Transverse colon (tissue), 4 donors: ENCODE measurements at regions not wholly inside any gene's neighbourhood (a gene's known extent, or its start where the extent isn't known, plus 50 kb on each side); places are given as distances from the start of the nearest gene placed in this dataset.

ENCODE experiments used
- DNase-seq: peaks from one replicate; pipeline ENCODE4 v3.0.0-alpha.2; 2019
- H3K27ac ChIP-seq, 4 donors: fragments of 200-600 bp; sonication (generic); 2 replicates each; pipeline ENCODE4 v1.5.1; 2016 to 2018; ENCODE audit warnings: inconsistent platforms in 4 of 4
- H3K27me3 ChIP-seq: fragments of 200-600 bp; sonication (generic); 2 replicates; pipeline ENCODE4 v1.5.1; 2017; ENCODE audit warnings: inconsistent platforms
- H3K36me3 ChIP-seq, 4 donors: fragments of 200-600 bp; sonication (generic); 2 replicates each; pipeline ENCODE4 v1.5.1; 2017 to 2019; ENCODE audit warnings: inconsistent platforms in 4 of 4
- H3K4me1 ChIP-seq, 4 donors: fragments of 200-600 bp; sonication (generic); 2 replicates each; pipeline ENCODE4 v1.5.1; 2017 to 2020; ENCODE audit warnings: inconsistent platforms in 4 of 4
- H3K4me3 ChIP-seq, 4 donors: fragments of 200-600 bp; sonication (generic); 1 replicate in 1 of 4; 2 replicates in 3 of 4; pipeline versions ENCODE4 v1.5.1 to v1.6.1; 2017 to 2019; ENCODE audit warnings: inconsistent platforms in 4 of 4
- H3K9me3 ChIP-seq, 2 donors: fragments of 200-600 bp; sonication (generic); 2 replicates each; pipeline ENCODE4 v1.5.1; 2017 to 2019; ENCODE audit warnings: inconsistent platforms in 2 of 2
- EP300 ChIP-seq: sonication (generic); formaldehyde crosslinking; IDR thresholded peaks from one replicate; pipeline ENCODE4 v1.6.1; 2017; ENCODE audit warnings: antibody characterized with exemption, low read depth
- POLR2A ChIP-seq: fragments of 450-650 bp; IDR thresholded peaks from one replicate; pipeline ENCODE4 v1.6.1; 2016; ENCODE audit warnings: antibody characterized with exemption, mild to moderate bottlenecking, moderate library complexity
- POLR2AphosphoS5 ChIP-seq, 3 donors: sonication (generic); formaldehyde crosslinking; IDR thresholded peaks; one replicate each; pipeline ENCODE4 v1.6.1; 2016; ENCODE audit warnings: antibody characterized with exemption in 3 of 3
- WGBS, 2 donors: methylation state at CpG; one replicate each; pipeline ENCODE4 v1.1.5; 2018; ENCODE audit warnings: low coverage in 1 of 2; 5-methylcytosine and 5-hydroxymethylcytosine counted together
- in situ Hi-C, 4 donors: fragments of 200-750 bp; cut with MboI; loops; one replicate each; pipeline versions ENCODE4 v1.15.0 to v1.15.1; 2017; ENCODE audit warnings: low sequenced_read_pairs in 3 of 4, low pct_ligation_motif_present in 1 of 4, low pct_unique_long_range_greater_than_20kb in 1 of 4
- intact Hi-C: fragments of 100-400 bp; cut with DNase I; formaldehyde crosslinking; loops from one replicate; pipeline ENCODE4 v1.15.1; 2023; ENCODE audit warnings: low total_unique reads
- TF ChIP-seq, protein P1 (sequence below), 5 experiments: fragments of 200-600 bp in 3 of 5; fragments of 450-650 bp in 2 of 5; sonication (generic) in 3 of 5; IDR thresholded peaks; 1 replicate in 2 of 5; 2 replicates in 3 of 5; pipeline ENCODE4 v1.5.1; 2016 to 2017; ENCODE audit warnings: antibody characterized with exemption in 5 of 5, inconsistent platforms in 3 of 5, mild to moderate bottlenecking in 2 of 5, moderate library complexity in 1 of 5

GRCh38 chrX:137215467-137215866 is 181.7 kb upstream of the GPR101 start:
- WGBS, 2 donors = 60 to 63% methylated on average over 1 of the region's 1 CpG
- TF ChIP-seq POLR2AphosphoS5 (IDR thresholded peaks at IDR 0.05) (no peak), POLR2A (no peak), EP300 (no peak)
- TF ChIP-seq, protein P1, sequence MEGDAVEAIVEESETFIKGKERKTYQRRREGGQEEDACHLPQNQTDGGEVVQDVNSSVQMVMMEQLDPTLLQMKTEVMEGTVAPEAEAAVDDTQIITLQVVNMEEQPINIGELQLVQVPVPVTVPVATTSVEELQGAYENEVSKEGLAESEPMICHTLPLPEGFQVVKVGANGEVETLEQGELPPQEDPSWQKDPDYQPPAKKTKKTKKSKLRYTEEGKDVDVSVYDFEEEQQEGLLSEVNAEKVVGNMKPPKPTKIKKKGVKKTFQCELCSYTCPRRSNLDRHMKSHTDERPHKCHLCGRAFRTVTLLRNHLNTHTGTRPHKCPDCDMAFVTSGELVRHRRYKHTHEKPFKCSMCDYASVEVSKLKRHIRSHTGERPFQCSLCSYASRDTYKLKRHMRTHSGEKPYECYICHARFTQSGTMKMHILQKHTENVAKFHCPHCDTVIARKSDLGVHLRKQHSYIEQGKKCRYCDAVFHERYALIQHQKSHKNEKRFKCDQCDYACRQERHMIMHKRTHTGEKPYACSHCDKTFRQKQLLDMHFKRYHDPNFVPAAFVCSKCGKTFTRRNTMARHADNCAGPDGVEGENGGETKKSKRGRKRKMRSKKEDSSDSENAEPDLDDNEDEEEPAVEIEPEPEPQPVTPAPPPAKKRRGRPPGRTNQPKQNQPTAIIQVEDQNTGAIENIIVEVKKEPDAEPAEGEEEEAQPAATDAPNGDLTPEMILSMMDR (IDR thresholded peaks at IDR 0.05) = no peak

DNA sequence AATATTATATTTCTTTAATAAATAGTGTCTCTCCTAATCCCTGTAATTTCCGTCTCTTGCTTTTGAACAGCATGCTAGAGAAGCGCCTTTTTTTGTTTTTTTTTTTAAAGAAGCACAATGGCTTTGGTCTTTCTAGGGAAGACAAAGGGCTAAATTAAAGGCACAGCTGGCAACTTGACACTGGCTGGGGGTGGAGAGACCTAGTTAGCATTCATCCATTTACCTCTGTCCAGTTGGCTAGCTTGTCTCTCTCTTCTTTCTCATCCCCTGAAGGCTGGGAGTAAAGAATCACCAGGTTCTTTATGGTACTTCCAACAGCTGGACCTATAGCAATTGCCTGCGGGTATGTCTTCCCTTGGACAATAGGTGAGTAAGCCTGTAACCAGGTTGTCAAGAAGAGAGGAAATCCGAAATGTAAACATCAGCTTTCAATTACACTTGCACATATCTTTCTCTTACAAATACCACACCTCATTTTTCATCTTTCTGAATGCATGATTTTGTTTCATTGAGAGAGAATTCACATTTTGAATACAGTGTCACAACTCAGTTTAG is 178.4 kb upstream of the GPR101 start:
- Histone ChIP-seq H3K4me1 (no peaks in the 10 kb centered on the region), H3K27me3 (no peaks in the 10 kb centered on the region), H3K9me3 (no peaks in the 10 kb centered on the region), H3K4me3 (no peak overlapping the region), H3K36me3 (no peaks in the 10 kb centered on the region), H3K27ac (no peak overlapping the region)
- intact Hi-C loops = no loop called here
- TF ChIP-seq POLR2AphosphoS5 (IDR thresholded peaks at IDR 0.05) = no peak
- TF ChIP-seq, protein P1 (IDR thresholded peaks at IDR 0.05) = no peak
- no peak for TF ChIP-seq EP300
- TF ChIP-seq POLR2A = no peak
- 0 to 38% methylated on average over 1 to 4 of the region's 4 CpGs for whole genome bisulfite sequencing, 2 donors
- DNase-seq = no peak
- in situ Hi-C loops = no loop called here

More at GRCh38 chrX:137215467-137215866, 181.7 kb upstream of the GPR101 start:
- intact Hi-C loops = no loop called here
- Histone ChIP-seq H3K9me3 (no peaks in the 10 kb centered on the region), H3K27ac (no peak overlapping the region), H3K4me1 (no peaks in the 10 kb centered on the region), H3K36me3 (no peaks in the 10 kb centered on the region), H3K4me3 (no peak overlapping the region), H3K27me3 (no peaks in the 10 kb centered on the region)
- in situ Hi-C loops = no loop called here
- DNase-seq = no peak

- in situ Hi-C loops = no loop called here
- no peaks in the 10 kb centered on the region for H3K36me3 ChIP-seq
- no peak overlapping the region for H3K4me3 ChIP-seq
- no peaks in the 10 kb centered on the region for H3K4me1 ChIP-seq
- DNase-seq = no peak
- 69% methylated on average over 4 of the region's 4 CpGs; no CpG with 5 or more reads in 1 of the 2 donors for WGBS, 2 donors
- intact Hi-C loops = no loop called here
- H3K9me3 ChIP-seq = no peaks in the 10 kb centered on the region
- H3K27me3 ChIP-seq = no peaks in the 10 kb centered on the region
- TF ChIP-seq POLR2AphosphoS5 (IDR thresholded peaks at IDR 0.05) (no peak), EP300 (no peak), POLR2A (no peak)
- TF ChIP-seq, protein P1 (IDR thresholded peaks at IDR 0.05) = no peak
- H3K27ac ChIP-seq = no peak overlapping the region
Observed at GRCh38 chrX:137198040-137198439, 164.2 kb upstream of the GPR101 start.

- intact Hi-C loops = no loop called here
- H3K27me3 ChIP-seq = no peaks in the 10 kb centered on the region
Observed at GRCh38 chrX:137195991-137196390, 162.2 kb upstream of the GPR101 start.

More at GRCh38 chrX:137195991-137196390, 162.2 kb upstream of the GPR101 start:
- Histone ChIP-seq H3K4me1 (no peaks in the 10 kb centered on the region), H3K36me3 (no peaks in the 10 kb centered on the region), H3K4me3 (no peak overlapping the region), H3K27ac (no peak overlapping the region), H3K9me3 (no peaks in the 10 kb centered on the region)
- 19% methylated on average over 2 of the region's 2 CpGs; no CpG with 5 or more reads in 1 of the 2 donors for WGBS, 2 donors
- in situ Hi-C loops = no loop called here
- no peak for TF ChIP-seq POLR2A
- TF ChIP-seq, protein P1 (IDR thresholded peaks at IDR 0.05) = no peak
- TF ChIP-seq EP300 = no peak
- no peak for TF ChIP-seq POLR2AphosphoS5 (IDR thresholded peaks at IDR 0.05)
- DNase-seq = no peak
